GM21786 (cell line): ENCODE measurements at regions not wholly inside any gene's neighbourhood (a gene's known extent, or its start where the extent isn't known, plus 50 kb on each side); places are given as distances from the start of the nearest gene placed in this dataset.

Source experiments
- ATAC-seq: cut with Tn5 transposase; IDR thresholded peaks from one replicate; pipeline ENCODE4 v1.9.1; 2021; ENCODE audit not compliant: unreplicated experiment

DNA sequence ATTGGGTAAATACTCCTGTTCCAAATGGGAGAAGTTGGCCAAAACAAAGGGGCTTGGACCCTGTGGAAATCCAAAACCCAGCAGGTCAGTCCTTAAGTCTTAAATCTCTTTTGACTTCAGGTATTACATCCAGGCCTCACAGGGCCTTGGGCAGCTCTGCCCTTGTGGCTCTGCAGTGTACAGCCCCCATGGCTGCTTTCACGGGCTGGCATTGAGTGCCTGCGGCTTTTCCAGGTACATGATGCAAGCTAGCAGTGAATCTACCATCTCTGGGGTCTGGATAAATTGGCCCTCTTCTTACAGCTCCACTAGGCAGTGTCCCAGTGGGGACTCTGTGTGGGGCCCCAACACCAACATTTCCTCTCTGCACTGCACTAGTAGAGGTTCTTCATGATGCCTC, 308.5 kb upstream of the ARRDC3 start:
- ATAC-seq: no peak

DNA sequence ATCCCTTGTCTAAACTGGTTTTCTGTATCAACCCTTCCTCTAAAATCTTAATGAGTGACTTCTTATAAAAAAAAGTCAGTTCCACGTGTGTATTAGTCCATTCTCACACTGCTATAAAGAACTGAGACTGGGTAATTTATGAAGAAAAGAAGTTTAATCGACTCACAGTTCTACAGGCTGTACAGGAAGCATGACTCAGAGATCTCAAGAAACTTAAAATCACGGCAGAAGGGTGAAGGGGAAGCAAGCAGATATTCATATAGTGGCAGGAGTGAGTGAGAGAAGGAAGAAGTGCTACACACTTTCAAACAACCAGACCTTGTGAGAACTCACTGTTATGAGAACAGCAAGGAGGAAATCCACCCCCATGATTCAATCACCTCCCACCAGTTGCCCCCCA, 307.8 kb upstream of the ARRDC3 start:
- ATAC-seq: no peak

DNA sequence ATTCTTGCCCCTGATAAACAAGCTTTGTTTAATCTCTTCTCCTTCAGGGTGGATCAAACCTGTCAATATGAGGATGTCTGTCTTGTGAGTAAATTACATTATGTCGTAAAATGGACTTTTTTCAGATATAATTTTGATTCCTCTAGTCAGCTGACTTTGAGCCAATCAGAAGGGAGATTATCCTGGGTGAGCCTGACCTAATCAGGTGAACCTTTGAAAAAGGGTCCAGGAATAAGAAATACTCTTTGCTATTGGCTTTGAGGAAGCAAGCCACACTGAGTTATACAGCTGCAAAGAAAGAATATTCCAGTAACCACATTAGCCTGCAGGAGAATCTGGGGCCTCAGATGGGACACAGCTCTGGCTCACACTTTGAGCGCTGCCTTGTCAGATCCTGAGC, 304.3 kb upstream of the ARRDC3 start:
- ATAC-seq: no peak

DNA sequence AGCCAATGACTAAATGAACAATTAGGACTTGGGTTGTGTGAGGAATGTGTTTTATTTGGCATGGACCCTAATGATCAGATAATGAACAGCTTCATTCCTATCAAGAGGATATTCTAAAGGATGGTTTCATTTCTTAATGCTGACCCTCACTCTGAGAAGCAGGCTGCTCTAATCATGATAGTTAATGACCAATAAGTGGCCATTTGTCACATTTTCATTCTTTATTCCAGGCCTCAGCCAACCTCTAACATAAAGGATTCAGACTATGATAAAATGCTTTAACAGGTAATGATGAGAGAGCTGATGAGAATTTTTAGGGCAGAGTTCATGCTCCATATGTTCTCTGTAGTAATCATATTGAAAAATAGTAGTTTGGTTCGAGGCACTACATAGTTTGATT, 301.5 kb upstream of the ARRDC3 start:
- no peak for ATAC-seq

DNA sequence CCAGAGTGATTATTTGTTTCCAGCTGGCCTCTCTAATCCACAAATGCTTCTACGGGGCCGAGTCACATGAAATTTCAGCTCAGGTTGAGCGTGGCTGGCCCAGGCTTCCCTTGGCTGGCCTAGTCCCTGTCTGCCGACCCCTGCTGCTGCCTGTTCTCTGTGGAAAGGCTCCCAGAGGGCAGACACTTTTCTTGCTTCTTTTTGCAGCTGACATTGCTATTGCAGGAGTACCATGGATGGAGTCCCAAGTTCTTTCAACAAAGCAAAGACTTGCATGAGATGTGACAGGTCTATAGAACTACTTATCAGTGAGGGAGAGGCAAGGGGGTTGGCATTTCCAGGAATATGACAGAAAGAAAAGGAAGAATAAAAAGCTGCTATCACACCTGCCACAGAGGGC, 287.4 kb upstream of the ARRDC3 start:
- no peak for ATAC-seq

DNA sequence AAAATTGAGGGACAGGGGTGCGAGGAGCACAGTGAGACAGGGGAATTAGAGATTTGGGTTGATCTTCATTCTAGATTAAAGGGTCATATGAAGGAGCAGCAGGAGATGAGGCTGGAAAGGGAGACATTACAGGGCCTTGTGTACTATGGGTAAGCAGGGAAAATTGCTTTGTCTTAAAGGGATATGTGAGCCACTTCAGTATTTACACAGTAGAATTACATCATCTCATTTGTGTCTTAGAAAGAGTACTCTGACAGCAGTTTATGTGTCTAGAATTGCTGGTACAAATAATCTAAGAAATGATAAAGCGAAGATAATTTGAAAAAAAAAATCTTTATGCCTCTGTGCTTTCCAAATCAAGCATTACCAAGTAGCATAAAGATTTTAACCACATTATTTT, 287.0 kb upstream of the ARRDC3 start:
- no peak for ATAC-seq

DNA sequence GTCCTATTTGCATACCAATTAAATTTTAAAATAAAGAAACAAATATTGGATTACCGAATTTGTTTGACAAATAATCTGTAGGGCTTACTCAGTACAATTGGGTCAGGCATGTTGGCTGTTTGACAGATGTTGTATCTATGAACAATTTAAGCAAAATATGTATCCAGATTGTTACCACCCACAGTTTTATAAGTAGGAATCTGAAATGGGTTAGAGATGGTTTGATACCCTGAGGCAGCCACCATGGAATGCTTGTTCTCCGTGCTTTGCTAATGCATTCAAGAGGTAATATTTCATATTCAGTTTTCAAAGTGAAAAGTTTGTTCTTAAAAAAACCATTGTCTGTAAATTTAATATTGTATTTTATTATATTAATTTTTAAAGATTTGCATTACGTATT, 285.1 kb upstream of the ARRDC3 start:
- no peak for ATAC-seq

DNA sequence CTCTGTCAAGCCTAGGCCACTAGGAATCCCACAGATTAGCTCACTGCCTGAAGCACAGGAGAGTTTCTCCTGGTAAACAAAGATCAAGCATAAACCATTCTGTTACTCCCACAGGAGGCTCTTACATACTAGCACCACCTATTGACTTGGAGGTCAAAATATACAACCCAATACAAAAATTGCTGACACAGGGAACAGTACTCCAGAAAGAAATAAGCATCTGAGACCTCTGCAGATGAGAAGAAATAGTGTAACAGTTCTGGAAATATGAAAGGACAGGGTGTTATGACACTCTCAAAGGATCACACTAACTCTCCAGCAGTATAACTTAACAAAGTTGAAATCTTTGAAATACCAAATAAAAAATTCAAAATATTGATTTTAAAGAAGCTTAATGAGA, 269.6 kb upstream of the ARRDC3 start:
- ATAC-seq: no peak

DNA sequence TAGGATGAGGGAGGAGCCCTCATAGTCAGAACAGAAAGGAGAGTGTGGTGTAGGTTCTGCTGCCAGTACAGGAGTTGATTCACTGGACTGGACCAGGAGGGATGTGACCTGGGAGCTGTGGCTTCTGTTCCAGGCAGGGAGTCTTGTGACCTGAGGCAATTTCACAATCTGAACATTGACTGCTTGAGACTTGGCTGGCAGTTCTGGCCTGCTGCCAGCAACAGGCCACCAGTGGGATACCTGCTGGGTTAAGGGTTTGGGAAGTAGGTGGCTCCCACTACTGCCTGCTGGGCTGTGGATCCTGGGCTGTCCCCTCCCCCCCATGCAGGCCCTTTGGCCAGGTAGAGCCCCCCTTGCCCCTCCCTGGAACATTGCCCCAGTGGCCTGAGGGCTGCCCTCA, 268.6 kb upstream of the ARRDC3 start:
- ATAC-seq: no peak

DNA sequence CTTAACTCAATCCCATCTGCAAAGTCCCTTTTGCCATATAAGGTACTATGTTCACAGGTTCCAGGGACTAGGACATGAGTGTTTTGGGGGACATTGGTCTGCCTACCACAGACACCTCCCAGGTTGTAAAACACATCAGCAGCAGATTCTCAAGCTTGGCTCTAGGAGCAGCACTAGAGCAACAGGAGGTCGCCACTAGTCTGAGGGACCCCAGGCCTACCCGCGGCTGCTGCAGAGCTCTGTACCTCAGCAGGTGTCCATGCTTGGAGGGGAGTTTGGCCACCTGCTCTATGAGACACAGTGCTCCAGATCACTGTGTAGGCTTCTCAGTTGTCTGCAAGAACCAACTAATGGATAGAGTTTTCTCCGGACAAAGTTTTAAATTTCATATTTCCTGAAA, 262.2 kb upstream of the ARRDC3 start:
- no peak for ATAC-seq

DNA sequence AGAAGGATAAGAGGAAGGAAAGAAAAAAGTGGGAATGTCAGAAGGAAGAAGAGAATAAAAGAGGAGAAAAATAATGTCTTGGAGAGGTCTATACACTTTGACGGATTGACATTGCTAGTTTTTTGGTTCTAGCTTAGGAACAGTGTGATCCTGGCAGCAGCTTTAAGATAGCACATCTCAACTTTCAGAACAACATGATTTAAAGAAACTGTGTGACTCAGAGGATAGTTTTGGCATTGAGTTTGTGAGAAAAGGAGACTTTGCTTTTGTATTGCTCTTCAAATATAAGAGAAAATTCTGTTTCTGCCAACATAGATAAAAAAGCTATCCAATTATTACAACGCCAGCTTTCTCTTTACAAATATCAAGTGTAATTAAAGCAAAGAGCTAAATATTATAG, 260.7 kb upstream of the ARRDC3 start:
- no peak for ATAC-seq

DNA sequence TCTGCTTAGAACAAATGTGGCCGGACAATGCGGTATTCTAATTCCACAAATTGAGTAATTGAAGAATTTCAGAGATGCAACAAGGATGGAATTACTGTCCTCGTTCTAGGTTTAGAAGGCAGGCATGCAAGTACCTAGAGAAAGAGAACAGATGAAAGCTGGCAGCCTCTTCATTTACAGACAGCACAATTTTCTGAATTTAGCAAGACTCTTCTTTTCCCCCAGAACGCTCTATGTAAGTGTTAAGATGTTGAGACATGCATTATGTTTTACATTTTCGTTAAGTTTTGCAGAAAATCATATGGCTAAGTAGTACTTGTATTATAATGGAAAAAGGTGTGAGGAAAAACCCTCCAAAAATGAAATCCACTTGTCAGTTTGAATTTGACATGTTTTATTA, 259.5 kb upstream of the ARRDC3 start:
- ATAC-seq: no peak

DNA sequence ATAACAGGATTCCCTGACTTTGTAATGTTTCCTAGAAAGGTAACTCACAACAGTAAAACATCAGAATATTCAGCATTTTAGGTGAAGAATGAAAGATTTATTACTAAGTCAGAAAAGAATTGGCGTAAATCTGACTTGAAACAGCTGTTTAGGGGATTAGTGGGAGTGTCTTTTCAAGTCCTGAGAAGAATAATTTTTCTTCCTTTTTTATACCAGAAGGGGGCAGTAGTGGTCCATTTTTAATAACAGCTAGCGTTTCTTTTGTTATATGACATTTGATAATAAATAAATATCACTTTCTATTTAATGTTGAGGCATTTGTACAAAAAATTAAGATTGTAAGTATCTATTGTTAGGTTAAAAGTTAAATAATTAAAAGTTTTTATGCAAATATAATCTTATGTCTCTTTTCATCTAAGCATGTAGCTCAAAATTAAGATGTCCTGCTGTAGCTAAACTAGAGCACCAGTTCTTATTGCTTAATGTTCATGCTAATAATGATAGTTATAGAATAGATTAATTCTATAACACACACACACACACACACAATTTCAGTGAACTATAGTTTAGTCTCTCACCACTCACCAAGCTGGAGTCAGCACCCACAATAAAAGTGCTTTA, 258.7 kb upstream of the ARRDC3 start:
- peak; percentile 72 for ATAC-seq

DNA sequence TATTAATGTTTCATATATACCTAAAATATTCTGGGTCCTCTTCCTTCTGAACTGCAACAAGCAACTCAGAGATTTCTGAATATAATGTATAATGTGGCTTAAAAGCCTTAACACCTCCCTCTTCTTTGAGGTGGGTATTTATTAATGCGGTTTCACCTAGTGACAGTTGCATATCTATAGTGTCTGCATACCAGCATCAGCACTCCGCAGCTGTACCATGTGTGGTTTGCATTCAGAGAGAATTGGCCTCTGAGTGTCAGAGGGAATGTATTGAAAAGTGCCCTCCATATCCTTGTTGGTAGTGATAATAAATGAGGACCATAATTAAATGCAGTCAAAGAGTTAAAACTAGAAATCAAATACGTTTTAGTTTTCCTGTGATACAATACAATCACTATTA, 256.6 kb upstream of the ARRDC3 start:
- ATAC-seq: no peak

DNA sequence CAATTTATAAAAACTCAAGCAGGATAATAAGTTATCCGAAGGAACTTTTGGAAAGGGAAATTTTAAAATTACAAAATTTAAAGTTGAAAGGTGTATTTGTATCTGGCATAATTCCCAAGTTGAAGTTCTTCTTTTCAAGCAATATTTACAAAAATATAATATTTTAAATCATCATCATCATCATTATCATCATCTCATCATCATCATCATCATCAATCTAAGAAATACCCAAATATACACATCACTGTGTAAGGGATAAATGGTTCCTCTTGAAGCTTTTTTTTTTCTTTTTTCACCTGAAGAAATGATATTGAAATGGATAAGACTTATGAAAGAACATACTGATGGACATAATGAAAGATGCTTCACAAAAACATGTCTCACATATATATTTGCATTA, 254.9 kb upstream of the ARRDC3 start:
- no peak for ATAC-seq

DNA sequence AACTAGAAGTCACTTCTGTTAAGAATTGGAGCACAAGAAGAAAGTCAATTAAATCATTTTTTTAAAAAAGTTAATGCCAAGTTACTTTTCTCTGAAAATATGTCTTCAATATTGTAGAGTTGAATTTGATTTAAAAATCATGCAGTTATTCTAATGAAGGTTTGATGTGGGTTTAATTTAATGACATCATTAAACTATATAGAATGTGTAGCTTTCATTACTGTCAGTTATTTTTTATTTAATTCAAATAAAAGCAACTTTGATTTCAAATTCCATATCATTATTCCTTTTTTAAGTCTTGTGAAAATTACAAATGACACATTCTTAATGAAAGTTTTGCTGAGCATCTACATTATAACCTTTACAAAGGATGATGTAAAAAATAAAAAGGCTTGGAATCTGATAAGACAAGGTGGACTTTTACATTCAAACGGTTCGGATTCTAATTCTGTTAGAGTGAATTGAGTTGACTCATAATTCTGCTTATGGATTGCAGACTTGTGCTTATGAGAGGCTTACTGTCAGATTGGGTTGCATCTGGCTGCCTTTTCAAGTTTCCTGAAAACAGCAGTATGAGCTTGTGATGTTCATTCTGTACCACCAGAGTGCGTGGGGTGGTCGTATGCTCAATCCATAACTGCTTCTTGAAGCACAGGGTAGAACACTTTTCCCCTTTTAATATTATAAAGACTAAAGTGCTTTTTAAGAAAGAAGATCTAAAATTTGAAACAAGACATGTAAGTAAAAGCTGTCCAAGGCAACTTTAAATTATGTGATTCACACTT, 253.0 kb upstream of the ARRDC3 start:
- no peak for ATAC-seq

DNA sequence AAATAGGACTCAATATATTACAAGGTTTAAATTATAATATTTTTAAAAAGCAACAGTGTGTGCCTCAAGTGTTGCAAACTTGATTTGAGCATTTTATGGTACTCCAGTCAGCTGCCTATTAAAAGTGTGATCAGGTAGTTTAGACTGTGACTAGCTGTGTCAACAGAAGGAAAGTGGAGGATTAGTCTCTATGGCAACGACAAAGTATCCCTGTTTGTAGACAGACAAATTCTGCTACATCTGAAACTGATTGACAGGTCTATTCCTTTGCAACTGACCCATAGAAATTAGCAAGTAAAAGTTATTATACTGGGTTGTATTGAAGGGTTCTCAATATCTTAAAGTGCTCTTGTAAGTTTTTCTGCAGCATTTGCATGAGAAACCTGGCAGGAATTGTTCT, 249.8 kb upstream of the ARRDC3 start:
- no peak for ATAC-seq

DNA sequence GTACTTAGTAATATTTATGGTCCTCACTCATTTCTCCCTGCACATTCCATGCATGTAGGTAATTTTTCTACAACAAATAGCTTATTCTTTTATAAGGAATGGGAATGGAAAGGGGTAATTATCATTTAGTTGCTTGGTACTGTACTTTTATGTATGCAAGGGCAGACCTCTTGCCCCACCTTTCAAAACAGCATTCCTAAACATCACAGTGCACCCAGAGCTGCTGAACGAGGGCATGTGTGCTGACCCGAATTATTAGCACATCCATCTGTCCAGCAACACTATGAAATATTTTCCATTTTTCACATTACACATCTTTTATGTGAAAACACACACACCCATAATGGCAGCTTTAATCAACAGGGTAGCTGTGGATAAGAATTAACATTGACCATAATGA, 228.6 kb upstream of the ARRDC3 start:
- ATAC-seq: no peak

DNA sequence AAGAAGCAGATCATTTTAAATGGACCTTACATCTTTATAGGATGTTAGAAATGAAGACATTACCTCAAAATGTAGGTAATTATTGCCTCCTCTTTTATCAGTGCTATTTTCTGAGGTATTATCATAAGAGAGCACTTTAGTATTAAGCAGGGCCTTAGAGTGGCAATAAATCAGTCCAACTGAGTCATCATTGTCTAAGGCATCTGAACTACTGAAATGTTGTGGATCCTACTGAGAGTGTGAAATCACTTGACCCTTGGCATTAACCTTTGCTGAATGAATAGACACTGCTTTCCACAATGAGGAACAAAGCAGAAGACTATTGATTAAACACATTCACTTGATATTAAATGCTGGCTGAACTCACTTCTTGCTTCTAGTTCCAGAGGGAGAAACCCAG, 224.6 kb upstream of the ARRDC3 start:
- ATAC-seq: no peak

DNA sequence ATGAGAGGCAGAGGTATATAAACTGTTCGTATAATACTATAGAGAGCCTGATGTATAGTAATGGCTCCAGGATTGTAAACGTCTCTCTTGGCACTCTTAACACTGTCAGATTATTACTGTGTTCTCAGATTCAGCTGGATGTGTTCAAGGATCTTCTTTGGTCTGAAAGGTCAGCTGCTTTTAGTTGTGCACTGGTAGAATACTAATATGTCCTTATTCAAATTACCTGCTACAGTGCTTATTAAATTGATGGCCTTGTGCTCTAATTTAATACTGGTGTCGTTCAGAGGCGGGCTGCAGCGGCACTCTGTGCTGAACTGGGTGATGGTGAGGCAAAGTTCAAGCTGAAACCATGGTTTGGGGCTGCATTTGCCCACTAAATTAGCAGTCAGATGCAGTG, 216.7 kb upstream of the ARRDC3 start:
- no peak for ATAC-seq

DNA sequence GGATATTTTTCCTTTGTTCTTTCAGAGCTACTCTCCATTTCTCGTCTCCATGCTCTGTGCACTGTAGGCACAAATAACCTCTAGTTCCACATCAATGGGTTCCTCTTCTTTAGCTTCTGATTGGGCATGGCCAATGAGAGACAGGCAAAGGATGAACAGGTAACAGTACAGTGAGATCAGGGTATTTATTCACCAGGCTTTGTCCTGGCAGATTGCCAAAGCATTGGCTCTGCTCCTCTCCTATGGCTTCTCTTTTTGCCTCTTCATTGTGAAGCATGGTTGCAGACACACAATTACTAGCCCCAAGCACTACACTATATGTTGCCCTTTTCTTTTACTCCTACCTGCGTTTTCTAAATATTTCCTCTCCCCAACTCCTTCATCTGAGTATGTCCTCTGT, 215.1 kb upstream of the ARRDC3 start:
- no peak for ATAC-seq

DNA sequence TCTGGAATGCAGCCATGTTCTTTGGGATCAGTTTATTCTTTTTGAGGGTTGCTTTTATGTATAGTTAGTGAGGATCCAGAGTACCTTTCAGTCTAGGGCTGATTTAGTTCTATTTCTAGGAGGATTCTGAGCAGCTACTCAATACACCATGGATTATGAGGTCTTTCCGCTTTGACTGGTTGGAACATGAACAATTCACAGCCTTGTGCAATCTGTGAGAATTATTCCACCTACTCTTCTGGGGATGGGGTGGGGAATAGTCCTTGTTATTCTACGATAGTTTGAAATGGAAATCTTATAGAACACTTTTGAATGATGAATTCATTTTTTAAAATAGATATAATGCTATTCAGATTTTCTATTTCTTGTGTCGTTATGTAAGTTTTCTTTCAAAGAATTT, 212.3 kb upstream of the ARRDC3 start:
- ATAC-seq: no peak

DNA sequence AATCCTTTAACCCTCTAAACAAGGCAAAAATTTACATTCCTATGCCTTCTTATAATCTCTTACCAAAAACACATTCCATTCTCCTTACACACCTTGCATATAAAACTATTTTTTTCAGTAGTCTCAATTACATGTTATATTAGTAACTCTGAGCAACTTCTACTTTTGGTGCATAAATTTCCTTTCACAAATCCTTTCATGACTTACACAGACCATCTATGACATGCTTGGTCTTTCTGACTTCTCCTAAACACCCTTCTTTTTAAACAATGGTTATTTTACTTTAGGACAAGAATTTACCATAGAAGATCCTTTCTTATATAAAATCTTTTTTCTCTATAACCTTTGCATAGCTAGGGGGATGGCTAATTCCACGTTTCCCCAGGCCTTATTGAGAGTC, 208.0 kb upstream of the ARRDC3 start:
- ATAC-seq: no peak
